GM13976 (cell line): ENCODE measurements at regions not wholly inside any gene's neighbourhood (a gene's known extent, or its start where the extent isn't known, plus 50 kb on each side); places are given as distances from the start of the nearest gene placed in this dataset.

ENCODE experiments used
- DNase-seq: peaks from one replicate; pipeline ENCODE4 v3.0.0; 2012; ENCODE audit warnings: low spot score
- in situ Hi-C: fragments of 300-500 bp; cut with MboI; formaldehyde crosslinking; loops from one replicate; pipeline ENCODE4 v1.12.0; 2022; ENCODE audit warnings: low sequenced_read_pairs, mixed read lengths, inconsistent platforms; ENCODE audit not compliant: unreplicated experiment
- TF ChIP-seq, protein P1 (sequence below): IDR thresholded peaks from 2 replicates; pipeline ENCODE4 v1.5.1; 2012; ENCODE audit warnings: borderline replicate concordance, mild to moderate bottlenecking; ENCODE audit not compliant: insufficient read depth; ENCODE audit errors: extremely low read depth, missing control alignments, control extremely low read depth

DNA sequence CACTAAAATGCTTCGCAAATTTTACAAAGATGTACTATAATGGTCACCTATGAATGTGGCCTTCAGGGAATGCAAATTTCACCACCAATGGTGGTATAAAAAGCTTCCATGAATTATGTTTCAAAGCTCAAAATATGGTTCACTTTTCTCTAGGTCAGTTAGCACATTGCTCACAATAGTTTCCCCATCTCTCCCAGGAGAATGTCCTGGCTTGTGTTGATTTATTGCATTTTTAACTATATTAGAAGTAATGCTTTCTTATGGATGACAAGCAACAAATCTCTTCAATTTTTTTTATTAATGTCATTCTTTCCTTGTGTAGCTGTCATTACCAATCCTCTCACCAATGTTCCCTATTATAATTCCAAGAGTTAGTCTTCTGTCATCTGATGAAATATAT, 621.2 kb downstream of the TBC1D4 start:
- no peak for DNase-seq
- in situ Hi-C loops = no loop called here
- TF ChIP-seq, protein P1, sequence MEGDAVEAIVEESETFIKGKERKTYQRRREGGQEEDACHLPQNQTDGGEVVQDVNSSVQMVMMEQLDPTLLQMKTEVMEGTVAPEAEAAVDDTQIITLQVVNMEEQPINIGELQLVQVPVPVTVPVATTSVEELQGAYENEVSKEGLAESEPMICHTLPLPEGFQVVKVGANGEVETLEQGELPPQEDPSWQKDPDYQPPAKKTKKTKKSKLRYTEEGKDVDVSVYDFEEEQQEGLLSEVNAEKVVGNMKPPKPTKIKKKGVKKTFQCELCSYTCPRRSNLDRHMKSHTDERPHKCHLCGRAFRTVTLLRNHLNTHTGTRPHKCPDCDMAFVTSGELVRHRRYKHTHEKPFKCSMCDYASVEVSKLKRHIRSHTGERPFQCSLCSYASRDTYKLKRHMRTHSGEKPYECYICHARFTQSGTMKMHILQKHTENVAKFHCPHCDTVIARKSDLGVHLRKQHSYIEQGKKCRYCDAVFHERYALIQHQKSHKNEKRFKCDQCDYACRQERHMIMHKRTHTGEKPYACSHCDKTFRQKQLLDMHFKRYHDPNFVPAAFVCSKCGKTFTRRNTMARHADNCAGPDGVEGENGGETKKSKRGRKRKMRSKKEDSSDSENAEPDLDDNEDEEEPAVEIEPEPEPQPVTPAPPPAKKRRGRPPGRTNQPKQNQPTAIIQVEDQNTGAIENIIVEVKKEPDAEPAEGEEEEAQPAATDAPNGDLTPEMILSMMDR = no peak

DNA sequence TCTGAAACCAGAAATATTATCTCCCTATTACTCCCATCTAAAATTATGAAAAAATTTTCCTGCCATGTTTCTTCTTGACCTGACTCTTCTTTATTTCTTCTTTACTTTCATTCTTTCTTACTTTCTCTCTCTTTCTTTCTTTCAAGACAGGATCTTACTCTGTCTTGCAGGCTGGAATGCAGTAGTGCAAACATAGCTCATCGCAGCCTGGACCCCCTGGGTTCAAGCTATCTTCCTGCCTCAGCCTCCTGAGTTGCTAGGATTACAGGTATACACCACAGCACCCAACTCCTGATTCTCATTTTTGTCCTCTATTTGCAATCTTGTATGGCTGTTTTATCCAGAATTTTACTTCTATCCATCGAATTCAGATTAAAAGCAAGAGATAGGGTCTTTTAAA, 631.1 kb downstream of the TBC1D4 start:
- TF ChIP-seq, protein P1 = no peak
- no peak for DNase-seq
- in situ Hi-C loops = no loop called here

DNA sequence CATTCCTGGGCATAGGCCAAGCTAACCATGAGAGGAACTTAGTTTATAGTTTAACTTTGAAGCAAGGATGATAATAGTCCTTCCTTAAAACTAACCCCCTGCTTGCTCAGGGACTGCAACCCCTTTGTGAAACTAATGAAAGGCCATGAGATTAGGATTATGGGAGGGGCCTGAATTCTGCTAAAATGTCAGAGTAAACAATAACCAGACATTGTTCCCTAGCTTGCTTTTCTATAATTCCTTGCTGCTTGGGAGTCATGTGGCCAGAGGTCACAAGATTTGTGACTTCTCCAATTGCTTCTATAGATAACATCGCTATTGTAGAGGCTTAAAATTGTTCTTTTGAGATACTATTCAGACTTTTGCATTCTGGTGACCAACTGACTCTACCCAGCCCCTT, 634.0 kb downstream of the TBC1D4 start:
- in situ Hi-C loops = no loop called here
- no peak for DNase-seq
- TF ChIP-seq, protein P1 = no peak

DNA sequence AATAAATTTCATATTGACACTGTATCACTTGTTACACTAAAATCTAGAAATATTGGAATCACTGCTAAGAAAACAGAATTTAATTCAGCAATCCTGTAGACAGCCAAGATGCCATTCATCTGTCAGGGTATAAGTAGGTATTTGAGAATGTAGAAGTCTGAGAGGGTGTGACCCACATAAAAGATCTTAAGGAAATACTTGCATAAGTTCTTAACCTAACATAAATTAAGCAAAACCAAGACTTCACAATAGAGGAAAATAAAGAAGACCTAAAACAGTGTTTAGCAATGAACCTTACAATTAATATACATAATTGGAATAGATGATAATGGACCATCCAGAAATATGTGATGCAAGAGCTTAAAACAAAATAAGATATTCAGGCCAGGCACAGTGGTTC, 636.2 kb downstream of the TBC1D4 start:
- TF ChIP-seq, protein P1 = no peak
- no peak for DNase-seq
- in situ Hi-C loops = no loop called here

DNA sequence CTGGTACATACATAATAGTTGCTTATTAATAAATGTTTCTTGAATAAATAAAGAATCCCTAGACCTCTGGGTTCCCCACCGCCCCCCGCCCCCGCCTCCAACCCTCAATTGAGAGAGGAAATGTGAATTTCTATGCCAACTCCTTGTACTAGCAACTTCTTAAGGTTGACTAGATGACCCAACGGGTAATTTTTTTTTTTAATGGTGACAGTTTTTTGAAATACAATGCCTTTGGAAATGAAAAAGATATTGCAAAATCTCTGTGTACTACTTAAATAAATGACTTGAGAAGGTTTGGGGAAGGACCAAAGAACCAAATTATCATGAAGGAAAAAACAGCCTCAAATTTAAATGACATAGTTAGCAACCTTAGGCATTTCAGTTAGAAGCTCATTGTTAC, 640.3 kb downstream of the TBC1D4 start:
- in situ Hi-C loops = no loop called here
- no peak for DNase-seq
- TF ChIP-seq, protein P1 = no peak

DNA sequence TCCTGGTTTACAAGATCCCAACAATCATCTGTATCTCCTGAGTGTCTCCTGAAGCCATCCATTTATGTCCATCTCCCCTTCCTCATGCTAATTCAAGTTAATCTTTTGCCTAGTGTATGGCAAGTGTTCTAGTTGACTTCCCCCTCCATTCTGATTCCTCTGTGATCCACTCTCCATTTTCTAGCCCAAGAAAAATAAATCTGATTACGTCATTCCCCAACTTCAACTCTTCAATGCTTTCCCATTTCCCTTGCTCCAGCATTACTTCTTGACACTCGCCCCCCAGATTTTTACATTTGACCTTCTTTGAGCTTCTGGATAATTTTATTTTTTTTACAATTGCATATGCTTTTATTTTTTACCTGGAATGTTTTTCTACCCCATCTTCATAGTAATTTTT, 640.8 kb downstream of the TBC1D4 start:
- TF ChIP-seq, protein P1 = no peak

DNA sequence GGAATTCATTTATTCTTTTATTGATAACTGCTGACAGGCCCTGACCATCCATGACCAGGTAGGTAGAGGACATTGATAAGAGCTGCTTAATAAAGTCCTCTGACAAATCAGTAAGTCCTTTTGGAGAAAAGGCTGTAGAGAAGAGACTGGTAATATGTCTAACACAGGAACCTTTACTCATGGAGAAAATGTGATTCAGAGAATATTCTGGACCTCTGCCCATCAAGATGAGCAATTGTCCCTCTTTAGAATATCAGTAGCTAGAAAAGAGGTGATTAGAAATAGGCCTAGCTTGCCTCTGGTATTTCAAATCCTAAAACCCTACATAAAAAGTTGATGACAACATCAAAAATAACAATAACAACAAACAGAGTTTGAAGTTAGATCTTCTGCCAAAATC, 642.3 kb downstream of the TBC1D4 start:
- DNase-seq = no peak
- in situ Hi-C loops = no loop called here
- TF ChIP-seq, protein P1 = no peak

More for the DNA sequence above, 640.8 kb downstream of the TBC1D4 start:
- in situ Hi-C loops = no loop called here
- DNase-seq = no peak
